ENCODE measurements at regions not wholly inside any gene's neighbourhood (a gene's known extent, or its start where the extent isn't known, plus 50 kb on each side); places are given as distances from the start of the nearest gene placed in this dataset.
A peak's percentile ranks its signal among the peaks of the same experiment; 100 is the strongest.

DNA sequence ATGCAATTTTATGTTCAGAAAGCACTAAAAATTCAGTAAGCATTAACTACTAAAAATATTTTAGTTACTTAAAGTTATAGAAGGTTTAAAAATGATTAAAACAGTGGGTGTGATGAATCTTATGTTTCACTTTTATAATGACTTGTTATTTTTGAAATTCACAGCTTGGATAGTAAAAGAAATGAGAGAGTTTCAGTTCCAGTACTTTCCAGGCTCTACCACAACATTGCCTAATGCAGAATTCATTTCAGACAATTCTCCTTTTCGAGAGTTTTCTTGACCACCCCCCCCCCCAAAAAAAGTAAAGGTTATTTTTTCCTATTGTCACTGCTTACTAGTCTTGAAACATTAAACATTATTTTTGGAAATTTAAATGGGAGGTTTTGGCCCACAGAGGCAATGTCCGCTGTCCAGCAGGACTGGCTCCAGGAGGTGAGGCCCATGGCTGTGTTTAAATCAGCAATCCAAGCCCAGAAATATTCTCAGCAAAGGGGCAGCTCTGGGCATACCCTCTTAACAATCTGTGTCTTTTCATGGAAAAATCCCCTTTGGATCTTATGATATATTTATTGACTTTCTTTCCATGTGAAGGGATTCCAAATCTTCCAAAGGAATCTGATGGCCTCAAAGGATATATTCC, 519.9 kb downstream of the MAFB start:
- H3K9me3 ChIP-seq (ENCODE audit: insufficient read depth, low read length), result no peaks in the 10 kb centered on the region
- H4K20me1 ChIP-seq (ENCODE audit: low read depth, low read length), result no peaks in the 10 kb centered on the region
- no peak overlapping the region for H3K4me3 ChIP-seq (ENCODE audit: insufficient read depth, low read length, poor library complexity, severe bottlenecking)
- no peaks in the 10 kb centered on the region for H3K27me3 ChIP-seq (ENCODE audit: low read length)
- no peaks in the 10 kb centered on the region for H3F3A ChIP-seq (ENCODE audit: insufficient read depth)
- no peaks in the 10 kb centered on the region for H3K36me3 ChIP-seq (ENCODE audit: low read length)
- H3K9ac ChIP-seq (ENCODE audit: low read length), result no peak overlapping the region
- H2AFZ ChIP-seq (ENCODE audit: low read depth, low read length, severe bottlenecking), result no peak overlapping the region
- no peak overlapping the region for H3K4me2 ChIP-seq (ENCODE audit: low read depth, low read length, poor library complexity, severe bottlenecking)
- H3K79me2 ChIP-seq (ENCODE audit: insufficient read depth, low read length), result no peaks in the 10 kb centered on the region
- TF ChIP-seq, protein P1, sequence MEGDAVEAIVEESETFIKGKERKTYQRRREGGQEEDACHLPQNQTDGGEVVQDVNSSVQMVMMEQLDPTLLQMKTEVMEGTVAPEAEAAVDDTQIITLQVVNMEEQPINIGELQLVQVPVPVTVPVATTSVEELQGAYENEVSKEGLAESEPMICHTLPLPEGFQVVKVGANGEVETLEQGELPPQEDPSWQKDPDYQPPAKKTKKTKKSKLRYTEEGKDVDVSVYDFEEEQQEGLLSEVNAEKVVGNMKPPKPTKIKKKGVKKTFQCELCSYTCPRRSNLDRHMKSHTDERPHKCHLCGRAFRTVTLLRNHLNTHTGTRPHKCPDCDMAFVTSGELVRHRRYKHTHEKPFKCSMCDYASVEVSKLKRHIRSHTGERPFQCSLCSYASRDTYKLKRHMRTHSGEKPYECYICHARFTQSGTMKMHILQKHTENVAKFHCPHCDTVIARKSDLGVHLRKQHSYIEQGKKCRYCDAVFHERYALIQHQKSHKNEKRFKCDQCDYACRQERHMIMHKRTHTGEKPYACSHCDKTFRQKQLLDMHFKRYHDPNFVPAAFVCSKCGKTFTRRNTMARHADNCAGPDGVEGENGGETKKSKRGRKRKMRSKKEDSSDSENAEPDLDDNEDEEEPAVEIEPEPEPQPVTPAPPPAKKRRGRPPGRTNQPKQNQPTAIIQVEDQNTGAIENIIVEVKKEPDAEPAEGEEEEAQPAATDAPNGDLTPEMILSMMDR (IDR thresholded peaks at IDR 0.05; ENCODE audit: insufficient read depth, low read length, poor library complexity, severe bottlenecking), result no peak
- no peak for TF ChIP-seq EZH2phosphoT487 (conservative IDR thresholded peaks at IDR 0.05; ENCODE audit: low read length)
- H3K27ac ChIP-seq (ENCODE audit: low read depth, low read length), result no peak overlapping the region
- no peaks in the 10 kb centered on the region for H3K9me2 ChIP-seq (replicated peaks; ENCODE audit: insufficient read depth, low read length)

DNA sequence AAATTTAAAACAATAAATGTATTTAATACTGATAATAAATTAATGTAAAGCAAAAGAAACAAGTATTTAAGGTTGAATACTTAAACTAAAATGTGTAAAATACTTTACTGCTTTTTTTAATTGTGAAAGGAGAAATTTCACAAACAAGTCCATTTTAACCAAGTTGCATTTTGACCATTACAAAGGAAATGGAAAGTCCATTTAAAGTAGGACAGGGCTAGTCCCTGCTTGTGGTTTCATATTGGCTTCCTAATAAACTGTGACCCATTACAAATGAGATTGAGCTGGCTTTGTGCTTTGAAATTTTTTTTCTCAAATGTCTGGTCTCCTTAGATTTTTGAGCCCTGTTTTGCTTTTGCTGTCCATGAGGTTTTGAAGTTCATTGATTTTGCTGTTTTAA, 527.6 kb downstream of the MAFB start:
- Histone ChIP-seq H3F3A (ENCODE audit: insufficient read depth) (no peaks in the 10 kb centered on the region), H3K27me3 (ENCODE audit: low read length) (no peaks in the 10 kb centered on the region), H3K4me2 (ENCODE audit: low read depth, low read length, poor library complexity, severe bottlenecking) (no peak overlapping the region), H2AFZ (ENCODE audit: low read depth, low read length, severe bottlenecking) (no peak overlapping the region), H3K27ac (ENCODE audit: low read depth, low read length) (no peak overlapping the region), H3K4me3 (ENCODE audit: insufficient read depth, low read length, poor library complexity, severe bottlenecking) (no peak overlapping the region), H3K79me2 (ENCODE audit: insufficient read depth, low read length) (no peaks in the 10 kb centered on the region), H3K9me2 (replicated peaks; ENCODE audit: insufficient read depth, low read length) (no peaks in the 10 kb centered on the region), H4K20me1 (ENCODE audit: low read depth, low read length) (no peaks in the 10 kb centered on the region), H3K36me3 (ENCODE audit: low read length) (no peaks in the 10 kb centered on the region), H3K9ac (ENCODE audit: low read length) (no peak overlapping the region), H3K9me3 (ENCODE audit: insufficient read depth, low read length) (no peaks in the 10 kb centered on the region)
- TF ChIP-seq, protein P1 (IDR thresholded peaks at IDR 0.05; ENCODE audit: insufficient read depth, low read length, poor library complexity, severe bottlenecking), result no peak
- TF ChIP-seq EZH2phosphoT487 (conservative IDR thresholded peaks at IDR 0.05; ENCODE audit: low read length), result no peak

DNA sequence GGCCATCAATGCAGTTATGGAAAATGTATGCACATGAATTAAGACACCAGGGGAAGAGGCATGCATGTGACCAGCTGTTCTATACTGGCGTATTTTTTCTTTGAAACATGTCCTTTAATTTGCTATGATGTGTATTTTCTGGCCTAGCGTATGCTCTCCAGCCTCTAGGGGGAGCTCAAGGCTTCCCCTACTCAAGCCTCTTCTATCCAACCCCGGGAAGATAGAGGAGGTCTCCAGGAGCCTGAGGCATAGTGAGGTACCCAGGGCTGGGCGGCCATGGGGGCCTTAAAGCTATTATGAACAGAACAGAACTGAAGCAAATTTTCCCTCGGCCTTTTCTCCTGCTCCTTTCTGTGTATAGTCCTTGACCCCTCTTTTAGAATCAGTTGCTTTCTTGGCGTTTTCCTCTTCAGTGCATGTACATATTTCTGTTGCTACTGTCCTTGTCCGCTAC, 528.9 kb downstream of the MAFB start:
- peak overlapping the region; percentile 43 for H2AFZ ChIP-seq (ENCODE audit: low read depth, low read length, severe bottlenecking)
- H4K20me1 ChIP-seq (ENCODE audit: low read depth, low read length), result no peaks in the 10 kb centered on the region
- H3K27me3 ChIP-seq (ENCODE audit: low read length), result no peaks in the 10 kb centered on the region
- no peak overlapping the region for H3K4me3 ChIP-seq (ENCODE audit: insufficient read depth, low read length, poor library complexity, severe bottlenecking)
- H3K9ac ChIP-seq (ENCODE audit: low read length), result no peak overlapping the region
- H3K36me3 ChIP-seq (ENCODE audit: low read length), result no peaks in the 10 kb centered on the region
- H3K79me2 ChIP-seq (ENCODE audit: insufficient read depth, low read length), result no peaks in the 10 kb centered on the region
- no peaks in the 10 kb centered on the region for H3F3A ChIP-seq (ENCODE audit: insufficient read depth)
- H3K27ac ChIP-seq (ENCODE audit: low read depth, low read length), result no peak overlapping the region
- no peak overlapping the region for H3K4me2 ChIP-seq (ENCODE audit: low read depth, low read length, poor library complexity, severe bottlenecking)
- H3K9me2 ChIP-seq (replicated peaks; ENCODE audit: insufficient read depth, low read length), result no peaks in the 10 kb centered on the region
- no peaks in the 10 kb centered on the region for H3K9me3 ChIP-seq (ENCODE audit: insufficient read depth, low read length)
- TF ChIP-seq EZH2phosphoT487 (conservative IDR thresholded peaks at IDR 0.05; ENCODE audit: low read length), result no peak
- TF ChIP-seq, protein P1 (IDR thresholded peaks at IDR 0.05; ENCODE audit: insufficient read depth, low read length, poor library complexity, severe bottlenecking), result peak; percentile 72

All from SU-DHL-6 (cell line).